ENCODE measurements at regions not wholly inside any gene's neighbourhood (a gene's known extent, or its start where the extent isn't known, plus 50 kb on each side); places are given as distances from the start of the nearest gene placed in this dataset.

GRCh38 chr4:10873809-10874208, 189.2 kb upstream of the CLNK start:
- H2AFZ ChIP-seq (ENCODE audit: low read length), result no peak overlapping the region
- no peaks in the 10 kb centered on the region for H3K79me2 ChIP-seq (ENCODE audit: insufficient read depth, low read depth, low read length)
- H3K4me3 ChIP-seq (ENCODE audit: low read depth, low read length, poor library complexity, severe bottlenecking), result no peak overlapping the region
- no TSS peak for BruUV-seq (replicated peaks)
- H3K36me3 ChIP-seq (ENCODE audit: insufficient read depth, low read length), result no peaks in the 10 kb centered on the region
- no peaks in the 10 kb centered on the region for H3K4me1 ChIP-seq (ENCODE audit: insufficient read depth, low read length, poor library complexity, severe bottlenecking)
- DNase-seq (ENCODE audit: low spot score), result no peak
- H3K9me3 ChIP-seq (ENCODE audit: low read length), result no peaks in the 10 kb centered on the region
- H3K27ac ChIP-seq (ENCODE audit: low read depth, low read length, poor library complexity, severe bottlenecking), result no peak overlapping the region
- no peaks in the 10 kb centered on the region for H4K20me1 ChIP-seq (ENCODE audit: insufficient read depth, low read length)
- ChIA-PET CTCF (ENCODE audit: unreplicated experiment) (no interaction called here), POLR2A (interaction anchor here (1.9 kb wide), 1 partner anchor 8 kb away, joined by 4 read pairs; no protein-coding TSS in a partner anchor)
- intact Hi-C loops (cut with micrococcal nuclease; ENCODE audit: unreplicated experiment), result no loop called here
- H3K9me2 ChIP-seq (ENCODE audit: insufficient read depth, low read length), result no peaks in the 10 kb centered on the region
- TF ChIP-seq EZH2phosphoT487 (IDR thresholded peaks at IDR 0.05; ENCODE audit: borderline replicate concordance, low read depth, low read length) (no peak), CTCF (conservative IDR thresholded peaks at IDR 0.05; ENCODE audit: low read length) (no peak)
- H3K4me2 ChIP-seq (ENCODE audit: low read length), result no peak overlapping the region

- CTCF ChIA-PET (ENCODE audit: unreplicated experiment), result no interaction called here
- intact Hi-C loops (cut with micrococcal nuclease; ENCODE audit: unreplicated experiment), result no loop called here
- no peak overlapping the region for H3K27ac ChIP-seq (ENCODE audit: low read depth, low read length, poor library complexity, severe bottlenecking)
Observed at GRCh38 chr4:10872833-10873517, 188.4 kb upstream of the CLNK start.

More at GRCh38 chr4:10872833-10873517, 188.4 kb upstream of the CLNK start:
- POLR2A ChIA-PET, result interaction anchor here (1.9 kb wide), 1 partner anchor 9 kb away, joined by 4 read pairs; no protein-coding TSS in a partner anchor
- Histone ChIP-seq H3K4me2 (ENCODE audit: low read length) (no peak overlapping the region), H2AFZ (ENCODE audit: low read length) (no peak overlapping the region), H3K4me3 (ENCODE audit: low read depth, low read length, poor library complexity, severe bottlenecking) (no peak overlapping the region), H3K4me1 (ENCODE audit: insufficient read depth, low read length, poor library complexity, severe bottlenecking) (no peaks in the 10 kb centered on the region), H3K9me2 (ENCODE audit: insufficient read depth, low read length) (no peaks in the 10 kb centered on the region), H4K20me1 (ENCODE audit: insufficient read depth, low read length) (no peaks in the 10 kb centered on the region), H3K79me2 (ENCODE audit: insufficient read depth, low read depth, low read length) (no peaks in the 10 kb centered on the region), H3K36me3 (ENCODE audit: insufficient read depth, low read length) (no peaks in the 10 kb centered on the region), H3K9me3 (ENCODE audit: low read length) (no peaks in the 10 kb centered on the region)
- no peak for DNase-seq (ENCODE audit: low spot score)
- TF ChIP-seq EZH2phosphoT487 (IDR thresholded peaks at IDR 0.05; ENCODE audit: borderline replicate concordance, low read depth, low read length) (no peak), CTCF (conservative IDR thresholded peaks at IDR 0.05; ENCODE audit: low read length) (no peak)
- no TSS peak for BruUV-seq (replicated peaks)
